ENCODE measurements at regions not wholly inside any gene's neighbourhood (a gene's known extent, or its start where the extent isn't known, plus 50 kb on each side); places are given as distances from the start of the nearest gene placed in this dataset.
A peak's percentile ranks its signal among the peaks of the same experiment; 100 is the strongest.

DNA sequence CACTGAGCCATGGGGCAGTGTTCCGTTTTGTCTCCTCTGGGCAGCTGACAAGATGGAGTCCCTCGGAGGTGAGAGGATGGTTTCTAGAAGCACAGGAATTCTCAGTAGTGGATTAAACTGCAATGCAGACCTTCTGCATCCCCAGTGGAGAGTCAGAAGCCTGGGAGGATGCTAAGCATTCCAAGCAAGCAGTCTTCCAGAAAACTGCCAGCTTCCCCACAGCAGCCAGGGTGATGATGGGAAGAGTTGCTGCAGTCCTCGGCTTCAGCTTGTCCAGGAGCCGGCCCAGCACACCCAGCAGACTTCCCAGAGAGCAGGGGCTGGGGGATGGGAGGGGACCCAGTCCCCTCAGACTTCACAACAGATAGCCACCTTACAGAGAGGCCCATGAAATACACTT lies 163.6 kb downstream of the LY86 start:
- peak overlapping the region; percentile 51 to 58 for H3K27ac ChIP-seq
- no peaks in the 10 kb centered on the region for H3K9me3 ChIP-seq
- no peaks in the 10 kb centered on the region for H3K27me3 ChIP-seq
- TF ChIP-seq POLR2A (IDR thresholded peaks at IDR 0.05) (no peak), CTCF (IDR thresholded peaks at IDR 0.05) (no peak)
- peak in 1 of 2 donors; percentile 30 for DNase-seq
- H3K4me1 ChIP-seq: peaks cover 20 to 27% of the 10 kb centered on the region in 2 donors
- intact Hi-C loops (cut with DNase I; ENCODE audit: low total_unique reads): no loop called here
- no peaks in the 10 kb centered on the region for H3K36me3 ChIP-seq
- no peak overlapping the region for H3K4me3 ChIP-seq

GRCh38 chr6:6753301-6753700 lies 164.8 kb downstream of the LY86 start:
- DNase-seq: no peak
- Histone ChIP-seq H3K27ac (no peak overlapping the region), H3K9me3 (no peaks in the 10 kb centered on the region), H3K4me1 (peaks cover 20 to 27% of the 10 kb centered on the region in 2 donors), H3K36me3 (no peaks in the 10 kb centered on the region), H3K27me3 (no peaks in the 10 kb centered on the region), H3K4me3 (no peak overlapping the region)
- TF ChIP-seq POLR2A (IDR thresholded peaks at IDR 0.05) (no peak), CTCF (IDR thresholded peaks at IDR 0.05) (no peak)
- intact Hi-C loops (cut with DNase I; ENCODE audit: low total_unique reads): no loop called here

GRCh38 chr6:6756526-6756925 lies 168.0 kb downstream of the LY86 start:
- Histone ChIP-seq H3K4me1 (peaks cover 6 to 9% of the 10 kb centered on the region in 2 donors), H3K4me3 (no peak overlapping the region), H3K9me3 (no peaks in the 10 kb centered on the region), H3K27me3 (no peaks in the 10 kb centered on the region), H3K36me3 (no peaks in the 10 kb centered on the region), H3K27ac (no peak overlapping the region)
- no peak for DNase-seq
- intact Hi-C loops (cut with DNase I; ENCODE audit: low total_unique reads): no loop called here
- TF ChIP-seq CTCF (IDR thresholded peaks at IDR 0.05): no peak
- TF ChIP-seq POLR2A (IDR thresholded peaks at IDR 0.05): no peak

DNA sequence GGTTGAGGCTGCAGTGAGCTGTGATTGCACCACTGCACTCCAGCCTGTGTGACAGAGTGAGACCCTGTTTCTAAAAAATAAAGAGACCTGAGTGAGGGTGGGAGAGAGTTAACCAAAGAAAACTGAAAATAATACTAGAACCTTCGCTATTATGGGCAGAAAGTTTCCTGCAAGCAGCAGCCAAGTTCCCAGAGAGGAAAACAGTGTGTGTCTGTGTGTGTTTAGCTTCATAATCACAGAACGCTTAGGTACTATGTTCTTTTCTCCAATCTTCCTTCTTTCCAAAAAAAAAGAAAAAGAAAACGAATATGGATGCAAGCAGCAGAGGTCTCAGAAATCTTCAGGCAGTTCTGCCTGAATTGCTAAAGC lies 170.0 kb downstream of the LY86 start:
- intact Hi-C loops (cut with DNase I; ENCODE audit: low total_unique reads): no loop called here
- TF ChIP-seq POLR2A (IDR thresholded peaks at IDR 0.05) (no peak), CTCF (IDR thresholded peaks at IDR 0.05) (no peak)
- H3K9me3 ChIP-seq: no peaks in the 10 kb centered on the region
- H3K4me1 ChIP-seq: no peaks in the 10 kb centered on the region
- H3K4me3 ChIP-seq: no peak overlapping the region
- H3K27me3 ChIP-seq: no peaks in the 10 kb centered on the region
- H3K36me3 ChIP-seq: no peaks in the 10 kb centered on the region
- H3K27ac ChIP-seq: no peak overlapping the region
- no peak for DNase-seq

GRCh38 chr6:6758915-6759654 lies 170.6 kb downstream of the LY86 start:
- TF ChIP-seq CTCF (IDR thresholded peaks at IDR 0.05) (peak in 3 of 4 experiments; percentile 20 to 40 (median 29)), POLR2A (IDR thresholded peaks at IDR 0.05) (no peak)
- H3K27me3 ChIP-seq: no peaks in the 10 kb centered on the region
- H3K4me1 ChIP-seq: no peaks in the 10 kb centered on the region
- H3K4me3 ChIP-seq: no peak overlapping the region
- H3K27ac ChIP-seq: peak overlapping the region in 1 of 2 donors; percentile 10
- H3K9me3 ChIP-seq: no peaks in the 10 kb centered on the region
- intact Hi-C loops (cut with DNase I; ENCODE audit: low total_unique reads): no loop called here
- no peaks in the 10 kb centered on the region for H3K36me3 ChIP-seq
- peak in 1 of 2 donors; percentile 63 for DNase-seq

Measured in uterus (tissue), 3 donors.